GM12892 (cell line): ENCODE measurements at regions not wholly inside any gene's neighbourhood (a gene's known extent, or its start where the extent isn't known, plus 50 kb on each side); places are given as distances from the start of the nearest gene placed in this dataset.

Experiments used
- POLR2A ChIP-seq: IDR thresholded peaks from 2 replicates; pipeline ENCODE4 v1.6.1; 2011; ENCODE audit warnings: low read depth, low read length, control low read depth
- POLR2AphosphoS5 ChIP-seq: IDR thresholded peaks from 2 replicates; pipeline ENCODE4 v1.6.1; 2011; ENCODE audit warnings: low read depth, low read length, control low read depth
- TAF1 ChIP-seq: IDR thresholded peaks from 2 replicates; pipeline ENCODE4 v1.6.1; 2011; ENCODE audit warnings: low read depth, mild to moderate bottlenecking, control low read depth, low read length, borderline replicate concordance

DNA sequence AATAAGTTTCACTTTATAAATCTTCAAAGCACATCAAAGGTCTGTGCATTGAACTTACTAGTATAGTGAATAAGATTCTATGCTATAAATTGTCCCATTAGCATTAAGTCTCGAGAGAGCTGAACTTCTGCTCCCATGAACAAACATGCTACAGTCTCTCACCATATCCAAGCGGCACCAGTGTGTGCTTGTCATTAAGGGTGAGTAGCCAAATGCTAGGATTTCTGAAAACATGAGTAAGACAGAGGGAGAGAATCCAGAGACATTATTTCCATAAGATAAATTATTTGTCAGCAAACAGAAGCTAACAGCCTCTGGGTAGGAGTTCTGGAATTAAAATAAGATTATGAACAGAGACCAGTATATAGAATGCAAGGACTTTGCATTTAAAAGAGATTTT is 2882.5 kb downstream of the PCDH9 start:
- no peak for TF ChIP-seq POLR2AphosphoS5
- TF ChIP-seq POLR2A: no peak
- no peak for TF ChIP-seq TAF1
